Prostate gland (tissue), 2 donors: ENCODE measurements at regions not wholly inside any gene's neighbourhood (a gene's known extent, or its start where the extent isn't known, plus 50 kb on each side); places are given as distances from the start of the nearest gene placed in this dataset.

Experiments
- DNase-seq: peaks from one replicate; pipeline ENCODE4 v3.0.0-alpha.2; 2019; ENCODE audit warnings: low spot score
- H3K27ac ChIP-seq, 2 donors: fragments of 200-600 bp; sonication (generic); 2 replicates each; pipeline ENCODE4 v1.5.1; 2017 to 2019
- H3K27me3 ChIP-seq: fragments of 200-600 bp; sonication (generic); replicated peaks from 2 replicates; pipeline ENCODE4 v1.5.1; 2019; ENCODE audit not compliant: insufficient read depth
- H3K36me3 ChIP-seq, 2 donors: fragments of 200-600 bp; sonication (generic); 1 replicate in 1 of 2; 2 replicates in 1 of 2; pipeline versions ENCODE4 v1.5.1 to v1.8.1; 2017 to 2019
- H3K4me1 ChIP-seq: fragments of 200-600 bp; sonication (generic); replicated peaks from 2 replicates; pipeline ENCODE4 v1.5.1; 2019
- H3K4me3 ChIP-seq, 2 donors: fragments of 200-600 bp; sonication (generic); 2 replicates each; pipeline ENCODE4 v1.5.1; 2017 to 2019
- H3K9me3 ChIP-seq: fragments of 200-600 bp; sonication (generic); 2 replicates; pipeline ENCODE4 v1.5.1; 2017
- CTCF ChIP-seq, 4 experiments: fragments of 200-600 bp in 2 of 4; fragments of 450-650 bp in 2 of 4; sonication (generic) in 2 of 4; IDR thresholded peaks; 1 replicate in 3 of 4; 2 replicates in 1 of 4; pipeline ENCODE4 v1.5.1; 2016 to 2019; ENCODE audit warnings: antibody characterized with exemption in 4 of 4, mild to moderate bottlenecking in 2 of 4, moderate library complexity in 2 of 4
- POLR2A ChIP-seq: fragments of 450-650 bp; IDR thresholded peaks from one replicate; pipeline ENCODE4 v1.6.1; 2016; ENCODE audit warnings: antibody characterized with exemption, mild to moderate bottlenecking
- POLR2AphosphoS5 ChIP-seq: sonication (generic); formaldehyde crosslinking; IDR thresholded peaks from one replicate; pipeline ENCODE4 v1.6.1; 2017; ENCODE audit warnings: antibody characterized with exemption
- WGBS: methylation state at CpG from one replicate; pipeline ENCODE4 v1.1.5; 2018; 5-methylcytosine and 5-hydroxymethylcytosine counted together
- intact Hi-C: fragments of 100-400 bp; cut with DNase I; formaldehyde crosslinking; loops from one replicate; pipeline ENCODE4 v1.14.2; 2022

- Histone ChIP-seq H3K9me3 (no peaks in the 10 kb centered on the region), H3K27me3 (no peaks in the 10 kb centered on the region), H3K27ac (no peak overlapping the region), H3K36me3 (no peaks in the 10 kb centered on the region), H3K4me3 (no peak overlapping the region), H3K4me1 (no peaks in the 10 kb centered on the region)
- TF ChIP-seq POLR2AphosphoS5 (no peak), POLR2A (no peak), CTCF (IDR thresholded peaks at IDR 0.05) (no peak)
- intact Hi-C loops, result no loop called here
- DNase-seq, result no peak
- WGBS, result 94% methylated on average over 2 of the region's 2 CpGs
Observed at GRCh38 chr3:124229836-124230235, 237.9 kb upstream of the ROPN1 start.

GRCh38 chr3:124230432-124230831, 238.5 kb upstream of the ROPN1 start:
- no peak overlapping the region for H3K4me3 ChIP-seq
- DNase-seq, result no peak
- H3K27ac ChIP-seq, result no peak overlapping the region
- no peaks in the 10 kb centered on the region for H3K9me3 ChIP-seq
- no peaks in the 10 kb centered on the region for H3K27me3 ChIP-seq
- no peaks in the 10 kb centered on the region for H3K4me1 ChIP-seq
- TF ChIP-seq POLR2AphosphoS5 (no peak), CTCF (IDR thresholded peaks at IDR 0.05) (no peak), POLR2A (no peak)
- H3K36me3 ChIP-seq, result no peaks in the 10 kb centered on the region
- 83% methylated on average over 6 of the region's 6 CpGs for WGBS
- intact Hi-C loops, result no loop called here

GRCh38 chr3:124230998-124231397, 239.1 kb upstream of the ROPN1 start:
- intact Hi-C loops, result no loop called here
- Histone ChIP-seq H3K4me1 (no peaks in the 10 kb centered on the region), H3K9me3 (no peaks in the 10 kb centered on the region), H3K27ac (no peak overlapping the region), H3K27me3 (no peaks in the 10 kb centered on the region), H3K36me3 (no peaks in the 10 kb centered on the region), H3K4me3 (no peak overlapping the region)
- DNase-seq, result no peak
- TF ChIP-seq POLR2AphosphoS5 (no peak), CTCF (IDR thresholded peaks at IDR 0.05) (no peak), POLR2A (no peak)
- WGBS, result 87% methylated on average over 7 of the region's 7 CpGs

- Histone ChIP-seq H3K36me3 (no peaks in the 10 kb centered on the region), H3K4me1 (no peaks in the 10 kb centered on the region), H3K4me3 (no peak overlapping the region), H3K9me3 (no peaks in the 10 kb centered on the region), H3K27ac (no peak overlapping the region), H3K27me3 (no peaks in the 10 kb centered on the region)
- WGBS, result 90% methylated on average over 7 of the region's 7 CpGs
- no peak for DNase-seq
- TF ChIP-seq POLR2AphosphoS5 (no peak), POLR2A (no peak), CTCF (IDR thresholded peaks at IDR 0.05) (no peak)
- intact Hi-C loops, result no loop called here
Observed at GRCh38 chr3:124234852-124235252, 242.9 kb upstream of the ROPN1 start.

GRCh38 chr3:124235446-124235845, 243.5 kb upstream of the ROPN1 start:
- 94% methylated on average over 6 of the region's 6 CpGs for WGBS
- Histone ChIP-seq H3K9me3 (no peaks in the 10 kb centered on the region), H3K36me3 (no peaks in the 10 kb centered on the region), H3K4me3 (no peak overlapping the region), H3K27me3 (no peaks in the 10 kb centered on the region), H3K27ac (no peak overlapping the region), H3K4me1 (no peaks in the 10 kb centered on the region)
- intact Hi-C loops, result no loop called here
- no peak for DNase-seq
- TF ChIP-seq POLR2AphosphoS5 (no peak), CTCF (IDR thresholded peaks at IDR 0.05) (no peak), POLR2A (no peak)
